PC-3 (cell line): ENCODE measurements at regions not wholly inside any gene's neighbourhood (a gene's known extent, or its start where the extent isn't known, plus 50 kb on each side); places are given as distances from the start of the nearest gene placed in this dataset.

Experiments
- CTCF ChIP-seq: fragments of 300-600 bp; sonication (generic); conservative IDR thresholded peaks from 2 replicates; pipeline ENCODE4 v1.5.1; 2017; ENCODE audit warnings: antibody characterized with exemption, low read depth, mild to moderate bottlenecking, low read length
- EZH2 ChIP-seq: fragments of 300-600 bp; sonication (generic); IDR thresholded peaks from one replicate; pipeline ENCODE4 v1.6.1; 2017; ENCODE audit warnings: antibody characterized with exemption, mild to moderate bottlenecking, low read length; ENCODE audit not compliant: unreplicated experiment
- EZH2phosphoT487 ChIP-seq: fragments of 300-600 bp; sonication (generic); IDR thresholded peaks from 2 replicates; pipeline ENCODE4 v1.6.1; 2018; ENCODE audit warnings: mild to moderate bottlenecking, antibody characterized with exemption, low read length, borderline replicate concordance

GRCh38 chrX:36568946-36569345, 439.2 kb upstream of the FAM47C start:
- TF ChIP-seq CTCF (no peak), EZH2phosphoT487 (no peak), EZH2 (no peak)
